Spleen (tissue), 11 donors: ENCODE measurements at regions not wholly inside any gene's neighbourhood (a gene's known extent, or its start where the extent isn't known, plus 50 kb on each side); places are given as distances from the start of the nearest gene placed in this dataset.

Source experiments
- DNase-seq: peaks from one replicate; pipeline ENCODE4 v3.0.0-alpha.2; 2020
- H3K27ac ChIP-seq, 8 donors: fragments of 200-600 bp; sonication (generic) in 7 of 8; 1 replicate in 4 of 8; 2 replicates in 4 of 8; pipeline versions ENCODE4 v1.5.0 to v1.8.0; 2016 to 2021; ENCODE audit warnings: inconsistent platforms in 4 of 8, mild to moderate bottlenecking in 4 of 8, moderate library complexity in 1 of 8
- H3K27me3 ChIP-seq, 7 donors: fragments of 200-600 bp; sonication (generic) in 6 of 7; replicated peaks in 1 of 7; 1 replicate in 4 of 7; 2 replicates in 3 of 7; pipeline versions ENCODE4 v1.5.0 to v1.8.0; 2016 to 2021; ENCODE audit warnings: inconsistent platforms in 3 of 7, mild to moderate bottlenecking in 1 of 7
- H3K36me3 ChIP-seq, 6 donors: fragments of 200-600 bp; sonication (generic) in 5 of 6; 1 replicate in 4 of 6; 2 replicates in 2 of 6; pipeline versions ENCODE4 v1.5.0 to v1.8.0; 2016 to 2021; ENCODE audit warnings: inconsistent platforms in 2 of 6
- H3K4me1 ChIP-seq, 6 donors: fragments of 200-600 bp; sonication (generic) in 5 of 6; 1 replicate in 3 of 6; 2 replicates in 3 of 6; pipeline versions ENCODE4 v1.5.0 to v1.8.0; 2016 to 2021; ENCODE audit warnings: inconsistent platforms in 3 of 6
- H3K4me3 ChIP-seq, 8 donors: fragments of 200-600 bp; sonication (generic) in 7 of 8; 1 replicate in 4 of 8; 2 replicates in 4 of 8; pipeline versions ENCODE4 v1.5.0 to v1.8.0; 2016 to 2021; ENCODE audit warnings: inconsistent platforms in 4 of 8, mild to moderate bottlenecking in 4 of 8, moderate library complexity in 2 of 8
- H3K9me3 ChIP-seq, 8 donors: fragments of 200-600 bp; sonication (generic) in 7 of 8; 1 replicate in 4 of 8; 2 replicates in 4 of 8; pipeline versions ENCODE4 v1.5.0 to v1.8.0; 2016 to 2021; ENCODE audit warnings: inconsistent platforms in 4 of 8
- POLR2A ChIP-seq, 3 donors: fragments of 450-650 bp; IDR thresholded peaks; one replicate each; pipeline ENCODE4 v1.5.1; 2017; ENCODE audit warnings: antibody characterized with exemption in 3 of 3, mild to moderate bottlenecking in 1 of 3
- POLR2AphosphoS5 ChIP-seq, 3 donors: sonication (generic); formaldehyde crosslinking; IDR thresholded peaks; one replicate each; pipeline ENCODE4 v1.5.1; 2017; ENCODE audit warnings: antibody characterized with exemption in 3 of 3
- WGBS, 5 donors: extraction: QIAGEN DNeasy Blood & Tissue Kit in 3 of 5; methylation state at CpG; one replicate each; pipeline versions ENCODE4 v1.1.5 to v1.1.7; 2013 to 2018; 5-methylcytosine and 5-hydroxymethylcytosine counted together
- intact Hi-C: fragments of 100-400 bp; cut with DNase I; formaldehyde crosslinking; loops from one replicate; pipeline ENCODE4 v1.15.0; 2023; ENCODE audit warnings: low total_unique reads
- TF ChIP-seq, protein P1 (sequence below), 11 experiments: fragments of 200-600 bp in 7 of 11; fragments of 450-650 bp in 4 of 11; sonication (generic) in 4 of 11; IDR thresholded peaks in 8 of 11; conservative IDR thresholded peaks in 3 of 11; 1 replicate in 7 of 11; 2 replicates in 4 of 11; pipeline versions ENCODE4 v1.4.0 to v1.8.0; 2016 to 2021; ENCODE audit warnings: antibody characterized with exemption in 11 of 11, inconsistent platforms in 4 of 11, mild to moderate bottlenecking in 1 of 11
- donor health status: healthy with polysubstance abuse.
- donor health status: DM: no; HTN: no; CAD: no; lungs with moderate emphysema.
- donor health status: DM: no; HTN: no; CAD: no.
- donor health status: Bipolar disorder and iron deficiency.
- donor health status: healthy.
- donor health status: DM: no; HTN: no; CAD: no.
- donor health status: DM: yes; HTN: yes; CAD: no.

DNA sequence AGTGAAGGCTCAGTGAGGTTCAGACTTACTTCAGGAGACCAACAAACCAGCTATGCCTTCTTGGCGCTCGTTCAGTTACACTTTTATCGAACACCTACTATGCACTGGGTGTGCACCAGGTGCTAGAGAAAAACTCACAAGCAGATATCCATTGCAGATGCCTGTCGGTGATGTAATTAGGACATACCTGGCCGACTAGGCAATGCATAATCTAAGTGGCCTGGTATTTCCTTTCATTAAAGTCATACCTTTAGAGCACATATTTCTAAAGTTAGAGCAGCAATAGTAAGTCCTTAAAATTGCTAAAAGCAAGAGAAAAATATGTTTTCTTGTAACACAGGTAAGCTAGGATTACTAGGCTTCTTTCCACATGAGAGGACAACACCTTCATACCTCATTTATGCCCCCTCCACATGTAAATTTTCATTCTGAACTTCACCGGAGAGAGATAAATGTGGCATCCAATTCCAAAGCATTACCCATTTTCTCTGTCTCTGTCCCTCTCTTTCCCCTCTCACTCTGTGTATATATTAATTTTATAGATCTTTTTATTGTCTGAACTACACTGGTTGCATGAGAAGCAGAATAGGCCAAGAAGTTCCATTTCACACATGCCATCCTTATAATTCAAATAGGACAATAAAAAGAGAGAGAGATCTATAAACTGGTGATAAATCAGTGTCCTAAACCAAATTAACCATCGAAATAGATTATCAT is 242.2 kb downstream of the SPTSSA start:
- Histone ChIP-seq H3K9me3 (peaks cover 0 to 13% (median 3%) of the 10 kb centered on the region in 8 donors), H3K36me3 (no peaks in the 10 kb centered on the region), H3K4me3 (no peak overlapping the region), H3K4me1 (no peaks in the 10 kb centered on the region), H3K27me3 (peaks cover 0 to 7% (median 0%) of the 10 kb centered on the region in 7 donors), H3K27ac (no peak overlapping the region)
- DNase-seq, result no peak
- TF ChIP-seq POLR2AphosphoS5 (IDR thresholded peaks at IDR 0.05) (no peak), POLR2A (IDR thresholded peaks at IDR 0.05) (no peak)
- TF ChIP-seq, protein P1, sequence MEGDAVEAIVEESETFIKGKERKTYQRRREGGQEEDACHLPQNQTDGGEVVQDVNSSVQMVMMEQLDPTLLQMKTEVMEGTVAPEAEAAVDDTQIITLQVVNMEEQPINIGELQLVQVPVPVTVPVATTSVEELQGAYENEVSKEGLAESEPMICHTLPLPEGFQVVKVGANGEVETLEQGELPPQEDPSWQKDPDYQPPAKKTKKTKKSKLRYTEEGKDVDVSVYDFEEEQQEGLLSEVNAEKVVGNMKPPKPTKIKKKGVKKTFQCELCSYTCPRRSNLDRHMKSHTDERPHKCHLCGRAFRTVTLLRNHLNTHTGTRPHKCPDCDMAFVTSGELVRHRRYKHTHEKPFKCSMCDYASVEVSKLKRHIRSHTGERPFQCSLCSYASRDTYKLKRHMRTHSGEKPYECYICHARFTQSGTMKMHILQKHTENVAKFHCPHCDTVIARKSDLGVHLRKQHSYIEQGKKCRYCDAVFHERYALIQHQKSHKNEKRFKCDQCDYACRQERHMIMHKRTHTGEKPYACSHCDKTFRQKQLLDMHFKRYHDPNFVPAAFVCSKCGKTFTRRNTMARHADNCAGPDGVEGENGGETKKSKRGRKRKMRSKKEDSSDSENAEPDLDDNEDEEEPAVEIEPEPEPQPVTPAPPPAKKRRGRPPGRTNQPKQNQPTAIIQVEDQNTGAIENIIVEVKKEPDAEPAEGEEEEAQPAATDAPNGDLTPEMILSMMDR (IDR thresholded peaks at IDR 0.05 in 8 of 11, conservative IDR thresholded peaks at IDR 0.05 in 3 of 11), result no peak
- intact Hi-C loops, result no loop called here
- WGBS, 5 donors, result 89 to 95% (median 92%) methylated on average over 7 of the region's 7 CpGs

DNA sequence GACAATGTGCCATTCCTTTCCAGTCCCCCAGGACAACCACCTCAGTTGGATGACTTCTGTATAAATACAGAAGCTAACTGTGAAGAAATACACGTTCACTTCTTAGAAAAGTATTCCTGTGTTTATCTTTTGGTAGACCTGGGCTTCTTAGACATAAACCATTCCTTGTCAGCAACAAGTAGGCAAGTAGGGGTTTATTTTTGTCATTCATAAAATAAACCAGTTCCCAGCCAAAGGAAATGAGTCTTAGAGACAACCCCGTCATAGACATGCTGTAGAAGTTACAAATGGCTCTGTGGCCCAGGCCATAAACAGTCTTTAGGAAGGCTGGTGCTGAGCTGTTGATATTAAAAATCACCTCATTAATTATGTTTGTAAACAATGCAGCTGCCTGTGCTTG is 243.2 kb downstream of the SPTSSA start:
- no peak overlapping the region for H3K27ac ChIP-seq
- 74 to 95% (median 90%) methylated on average over 2 of the region's 2 CpGs for WGBS, 5 donors
- H3K4me3 ChIP-seq, result no peak overlapping the region
- H3K9me3 ChIP-seq, result peaks cover 0 to 13% (median 3%) of the 10 kb centered on the region in 8 donors
- peaks cover 0 to 7% (median 0%) of the 10 kb centered on the region in 7 donors for H3K27me3 ChIP-seq
- no peak for DNase-seq
- TF ChIP-seq POLR2A (IDR thresholded peaks at IDR 0.05), result no peak
- no peak for TF ChIP-seq POLR2AphosphoS5 (IDR thresholded peaks at IDR 0.05)
- TF ChIP-seq, protein P1 (IDR thresholded peaks at IDR 0.05 in 8 of 11, conservative IDR thresholded peaks at IDR 0.05 in 3 of 11), result no peak
- no peaks in the 10 kb centered on the region for H3K36me3 ChIP-seq
- H3K4me1 ChIP-seq, result no peaks in the 10 kb centered on the region
- intact Hi-C loops, result no loop called here

DNA sequence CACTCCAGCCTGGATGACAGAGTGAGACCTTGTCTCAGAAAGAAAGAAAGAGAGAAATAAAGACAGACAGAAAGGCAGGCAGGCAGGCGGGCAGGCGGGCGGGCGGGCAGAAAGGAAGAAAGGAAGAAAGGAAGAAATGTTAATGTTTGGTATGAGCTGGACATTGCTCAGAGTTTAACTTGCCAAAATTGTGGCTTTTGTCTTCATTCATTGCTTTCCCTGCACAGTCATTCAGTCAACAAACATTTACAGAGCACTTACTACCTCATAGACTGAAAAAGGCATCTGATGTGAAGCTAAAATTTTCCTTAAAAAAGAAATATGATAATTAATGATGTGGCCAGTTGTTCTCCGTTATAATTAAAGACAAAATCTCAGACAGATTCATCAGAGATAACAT is 247.1 kb downstream of the SPTSSA start:
- H3K4me1 ChIP-seq, result no peaks in the 10 kb centered on the region
- TF ChIP-seq, protein P1 (IDR thresholded peaks at IDR 0.05 in 8 of 11, conservative IDR thresholded peaks at IDR 0.05 in 3 of 11), result no peak
- TF ChIP-seq POLR2AphosphoS5 (IDR thresholded peaks at IDR 0.05), result no peak
- TF ChIP-seq POLR2A (IDR thresholded peaks at IDR 0.05), result no peak
- no peak overlapping the region for H3K4me3 ChIP-seq
- no peak for DNase-seq
- intact Hi-C loops, result no loop called here
- no peak overlapping the region for H3K27ac ChIP-seq
- WGBS, 5 donors, result 66 to 86% (median 84%) methylated on average over 2 to 5 of the region's 5 CpGs
- H3K9me3 ChIP-seq, result peaks cover 0 to 13% (median 3%) of the 10 kb centered on the region in 8 donors
- peaks cover 0 to 4% (median 0%) of the 10 kb centered on the region in 7 donors for H3K27me3 ChIP-seq
- H3K36me3 ChIP-seq, result no peaks in the 10 kb centered on the region

DNA sequence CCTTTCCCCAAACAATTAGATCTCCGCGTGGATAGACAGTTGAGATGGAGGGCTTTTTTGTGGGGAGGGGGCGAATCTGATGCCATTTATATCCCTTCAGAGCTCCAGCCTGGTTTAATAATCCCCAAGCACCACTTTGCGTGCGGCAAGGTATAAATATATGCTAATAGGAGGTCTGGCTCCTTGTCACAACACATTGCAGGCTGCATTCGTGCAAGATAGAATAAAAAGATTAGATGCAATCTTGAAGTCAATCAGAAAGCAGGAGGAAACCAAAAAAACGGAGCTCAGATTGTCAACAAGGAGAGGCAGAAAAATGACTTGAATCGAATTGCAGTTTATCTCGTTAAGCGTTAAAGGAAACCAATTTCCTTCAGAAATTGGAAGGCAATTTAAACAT is 248.7 kb downstream of the SPTSSA start:
- TF ChIP-seq POLR2A (IDR thresholded peaks at IDR 0.05) (no peak), POLR2AphosphoS5 (IDR thresholded peaks at IDR 0.05) (no peak)
- TF ChIP-seq, protein P1 (IDR thresholded peaks at IDR 0.05 in 8 of 11, conservative IDR thresholded peaks at IDR 0.05 in 3 of 11), result no peak
- Histone ChIP-seq H3K4me3 (no peak overlapping the region), H3K4me1 (no peaks in the 10 kb centered on the region), H3K27ac (no peak overlapping the region), H3K9me3 (peaks cover 0 to 13% (median 3%) of the 10 kb centered on the region in 8 donors), H3K36me3 (no peaks in the 10 kb centered on the region), H3K27me3 (peaks cover 0 to 18% (median 0%) of the 10 kb centered on the region in 7 donors)
- intact Hi-C loops, result no loop called here
- DNase-seq, result no peak
- WGBS, 5 donors, result 81 to 92% (median 83%) methylated on average over 10 of the region's 10 CpGs
